Iris pigment epithelial cell (primary cell): ENCODE measurements at regions not wholly inside any gene's neighbourhood (a gene's known extent, or its start where the extent isn't known, plus 50 kb on each side); places are given as distances from the start of the nearest gene placed in this dataset.
A peak's percentile ranks its signal among the peaks of the same experiment; 100 is the strongest.

Source experiments
- DNase-seq: peaks from one replicate; pipeline ENCODE4 v3.0.0-alpha.2; 2011; ENCODE audit warnings: low read depth

DNA sequence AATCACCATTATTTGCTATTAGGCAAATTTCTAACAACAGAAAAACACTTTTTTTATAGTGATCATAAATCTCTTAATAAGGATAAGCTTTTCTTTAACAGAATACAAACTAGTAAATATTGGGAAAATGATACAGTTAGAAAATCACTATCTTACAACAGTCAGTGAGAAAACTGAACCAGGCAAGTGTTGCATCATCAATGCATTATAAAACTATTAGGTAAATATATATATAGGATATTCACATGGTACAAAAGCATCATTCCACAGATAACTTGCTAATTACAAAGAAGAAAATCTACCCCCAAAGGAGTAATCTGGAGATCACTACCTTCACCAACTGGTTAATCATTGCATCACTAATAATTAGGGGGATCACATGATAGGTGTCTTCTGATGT is 652.1 kb downstream of the HACE1 start:
- no peak for DNase-seq

GRCh38 chr6:104201557-104201956 is 658.2 kb downstream of the HACE1 start:
- DNase-seq: no peak

DNA sequence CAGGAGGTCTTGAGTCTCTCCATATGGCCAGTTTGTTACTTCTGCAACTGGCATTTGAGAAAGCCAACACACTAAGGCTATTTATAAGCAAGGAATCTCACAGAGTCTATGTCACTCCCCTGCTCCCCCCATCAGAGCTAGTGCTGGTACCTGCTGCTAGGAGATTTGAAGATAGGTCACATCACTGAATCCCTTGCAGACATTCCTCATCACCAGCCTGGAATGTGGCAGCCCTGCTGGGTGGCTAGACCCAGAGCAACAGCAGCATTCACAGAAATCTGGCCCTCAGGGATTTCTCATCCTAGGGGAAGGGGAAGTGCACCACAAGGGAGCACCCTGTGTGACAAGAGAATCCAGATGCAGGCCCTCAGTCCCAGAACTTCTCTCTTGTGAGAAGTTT is 672.1 kb downstream of the HACE1 start:
- no peak for DNase-seq

GRCh38 chr6:104186831-104187230 is 672.9 kb downstream of the HACE1 start:
- DNase-seq: no peak

DNA sequence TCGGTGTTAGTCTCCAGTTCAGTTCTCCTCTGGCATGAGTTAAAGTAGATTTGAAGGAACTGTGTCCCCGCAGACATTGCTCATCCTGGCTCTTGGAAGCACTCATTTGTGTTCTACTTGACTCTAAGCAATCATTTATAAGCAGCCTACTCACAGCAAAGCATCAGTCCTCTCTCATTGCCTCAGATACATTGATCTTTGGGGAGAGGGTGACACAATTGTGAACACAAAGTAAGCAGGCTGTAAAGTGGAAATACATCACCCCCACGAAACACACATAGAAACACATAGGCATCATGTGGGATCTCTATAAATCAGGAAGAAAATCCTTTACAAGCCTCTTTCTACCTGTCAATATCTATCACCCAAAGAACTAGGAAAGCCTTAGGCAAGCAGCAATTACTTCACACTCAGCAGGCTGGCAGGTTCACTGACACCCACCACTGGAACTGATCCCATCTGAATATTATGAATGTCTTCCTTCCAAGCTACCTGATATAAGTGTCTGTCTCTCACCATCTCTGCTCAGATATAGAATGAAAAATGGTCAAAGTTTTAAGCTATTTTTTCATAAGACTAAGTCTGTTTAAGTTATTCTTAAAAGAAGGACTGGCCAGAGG is 675.8 kb downstream of the HACE1 start:
- DNase-seq: no peak

DNA sequence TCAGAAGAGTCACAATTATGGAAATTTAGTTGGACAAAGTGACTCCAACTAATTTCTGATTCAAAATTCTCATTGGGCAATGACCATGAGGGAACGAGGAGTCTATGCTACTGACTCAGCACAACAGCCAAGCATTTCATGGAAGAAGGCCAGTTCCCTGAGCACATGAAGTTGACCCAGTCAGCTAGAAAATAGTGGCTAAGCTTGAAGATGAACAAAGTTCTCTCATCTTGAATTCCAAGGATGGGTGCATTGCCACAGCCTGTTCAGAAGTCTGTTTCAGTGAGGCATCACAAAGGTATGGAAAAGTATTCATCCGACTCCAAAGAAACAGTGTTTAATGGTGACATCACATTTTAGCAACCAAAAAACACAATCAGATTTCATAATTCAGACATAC is 676.9 kb downstream of the HACE1 start:
- DNase-seq: peak; percentile 74

DNA sequence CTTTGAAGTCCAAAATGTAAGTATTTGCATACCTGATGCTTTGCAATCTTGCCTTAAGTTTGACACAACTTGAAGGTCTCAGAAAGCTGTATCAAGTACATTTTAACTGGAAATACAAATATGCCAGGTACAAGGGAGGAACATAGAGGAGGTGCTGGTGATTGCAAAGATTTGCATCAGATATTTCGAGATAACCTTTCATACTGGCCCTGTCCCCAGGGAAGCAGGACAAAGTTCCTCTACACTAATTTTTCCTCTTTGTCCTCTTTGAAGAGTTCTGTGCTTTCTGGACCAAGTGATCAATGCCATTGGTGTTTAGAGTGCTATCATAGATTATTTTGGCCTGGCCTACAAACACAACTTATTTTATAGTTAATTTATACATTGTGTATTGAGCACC is 686.1 kb downstream of the HACE1 start:
- no peak for DNase-seq

DNA sequence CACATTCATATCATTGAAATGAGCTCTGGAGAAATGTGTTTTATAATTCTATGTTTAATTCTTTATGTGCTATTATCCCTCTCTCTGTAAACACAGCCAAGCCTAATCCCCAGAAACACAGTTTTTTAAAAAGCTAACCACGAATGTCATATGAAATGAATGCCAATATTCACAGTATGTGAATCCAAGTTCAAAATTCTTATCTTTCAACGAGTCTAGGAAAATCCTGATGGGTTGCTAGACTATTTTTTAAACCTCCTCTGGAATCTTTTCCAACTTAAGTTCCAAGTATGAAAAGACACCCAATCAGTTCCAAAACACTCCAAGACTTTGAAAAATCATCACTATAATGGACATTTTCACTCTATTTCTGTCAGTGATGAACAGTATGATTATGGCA is 689.3 kb downstream of the HACE1 start:
- no peak for DNase-seq

- DNase-seq: no peak
Observed at GRCh38 chr6:104166055-104166668, 693.6 kb downstream of the HACE1 start.

- peak; percentile 61 for DNase-seq
Observed at GRCh38 chr6:104162036-104162669, 697.6 kb downstream of the HACE1 start.

DNA sequence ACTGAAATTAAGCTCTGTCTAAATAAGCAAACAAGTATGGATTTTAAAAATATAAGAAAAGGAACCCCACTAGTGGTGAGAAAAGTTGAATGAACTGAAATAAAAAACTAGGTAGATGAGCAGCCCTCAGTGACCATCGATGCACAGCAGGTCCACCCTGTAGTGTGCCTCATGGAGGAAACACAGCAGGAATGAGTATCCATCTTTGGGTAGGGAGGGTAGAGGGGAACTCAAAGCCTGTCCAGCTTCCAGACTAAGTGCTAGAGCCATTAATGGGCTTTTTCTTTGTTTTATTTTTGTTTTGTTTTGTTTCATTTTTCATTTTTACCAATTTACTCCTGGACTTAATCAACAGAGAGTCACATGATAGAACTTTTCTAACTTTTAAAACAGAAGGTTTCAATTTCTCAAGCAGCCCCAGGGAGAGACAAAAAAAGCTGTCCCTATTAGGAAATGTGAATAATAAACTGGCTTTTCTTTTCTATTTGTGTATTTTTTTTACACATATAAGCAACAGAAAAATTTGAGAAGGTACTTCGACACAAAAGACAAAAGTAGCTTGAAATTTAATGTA is 700.6 kb downstream of the HACE1 start:
- no peak for DNase-seq

DNA sequence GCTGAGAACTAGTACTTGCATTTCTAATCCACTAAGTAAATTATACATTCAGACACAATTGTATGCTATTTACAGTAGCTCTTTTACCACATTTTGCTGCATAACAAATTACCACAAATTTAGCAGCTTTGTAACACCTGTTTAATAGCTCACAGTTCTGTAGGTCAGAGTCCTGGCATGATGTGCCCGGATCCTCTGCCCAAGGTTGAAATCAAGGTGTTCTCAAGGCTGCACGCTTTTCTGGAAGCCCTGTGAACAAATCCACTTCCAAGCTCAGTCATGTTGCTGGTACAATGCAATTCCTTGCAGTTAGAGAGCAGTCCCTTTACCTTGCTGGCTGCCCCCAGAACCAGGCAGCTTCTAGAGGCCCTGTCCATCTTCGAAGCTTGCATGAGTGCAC is 716.0 kb downstream of the HACE1 start:
- no peak for DNase-seq

- DNase-seq: peak; percentile 1
Observed at GRCh38 chr6:104134876-104135275, 724.8 kb downstream of the HACE1 start.

DNA sequence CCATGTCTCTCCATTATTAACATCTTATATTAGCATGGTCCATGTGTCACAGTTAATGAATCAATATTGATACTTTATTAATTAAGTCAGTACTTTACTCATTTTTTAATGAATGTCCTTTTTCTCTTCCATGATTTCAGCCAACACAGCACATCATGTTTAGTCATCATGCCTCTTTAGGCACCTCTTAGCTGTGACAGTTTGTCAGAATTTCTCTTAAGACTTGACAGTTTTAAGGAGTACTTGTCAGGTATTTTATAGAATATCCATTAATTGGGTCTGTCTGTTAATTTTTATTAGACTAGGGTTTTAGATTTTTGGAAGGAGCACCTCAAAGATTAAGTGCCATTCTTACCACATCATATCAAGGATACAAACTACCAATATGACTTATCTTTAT is 729.4 kb downstream of the HACE1 start:
- no peak for DNase-seq

- no peak for DNase-seq
Observed at GRCh38 chr6:104126315-104127005, 733.3 kb downstream of the HACE1 start.

- DNase-seq: no peak
Observed at GRCh38 chr6:104123227-104123626, 736.5 kb downstream of the HACE1 start.

DNA sequence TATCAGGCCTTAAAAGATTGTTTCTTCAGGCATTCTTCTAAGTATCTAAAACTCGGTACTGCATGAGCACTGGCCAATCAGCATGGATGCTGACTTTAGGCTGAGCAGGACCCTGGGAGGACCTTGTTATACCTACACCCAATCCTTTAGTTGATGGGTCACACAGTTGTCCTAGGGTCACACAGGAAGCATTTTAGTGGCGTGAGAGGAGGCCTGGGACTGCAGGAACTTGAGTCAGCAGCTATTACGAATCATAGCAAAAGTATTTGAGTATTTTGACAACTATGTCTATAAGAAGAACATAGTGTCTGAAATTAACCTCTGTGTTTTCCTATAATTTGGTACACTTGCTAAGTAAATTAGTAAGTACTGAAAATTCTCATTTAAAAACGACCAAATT is 741.4 kb downstream of the HACE1 start:
- DNase-seq: peak; percentile 62

- no peak for DNase-seq
Observed at GRCh38 chr6:104109806-104110205, 749.9 kb downstream of the HACE1 start.

DNA sequence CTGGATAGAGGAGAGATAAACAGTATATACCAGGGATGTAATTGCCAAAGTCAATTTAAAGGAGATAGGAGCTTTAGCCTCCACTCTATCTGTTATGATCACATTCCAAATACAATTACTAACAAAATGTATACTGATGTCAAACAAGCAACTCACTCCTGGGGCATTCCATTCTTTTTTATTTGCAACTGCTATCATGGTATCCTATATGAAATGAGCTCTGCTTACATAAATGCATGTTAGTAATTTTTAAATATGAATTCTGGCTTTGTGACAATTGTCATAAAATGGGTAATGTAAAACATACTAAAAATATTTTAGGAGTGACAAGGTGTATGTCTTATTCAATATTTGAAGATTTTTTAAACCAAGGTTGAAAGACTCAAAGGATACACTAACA is 751.1 kb downstream of the HACE1 start:
- no peak for DNase-seq

GRCh38 chr6:104095661-104096416 is 763.9 kb downstream of the HACE1 start:
- DNase-seq: no peak

GRCh38 chr6:104087765-104088164 is 772.0 kb downstream of the HACE1 start:
- DNase-seq: no peak

- no peak for DNase-seq
Observed at GRCh38 chr6:104068281-104068680, 791.4 kb downstream of the HACE1 start.
